Smooth muscle cell (in vitro differentiated cells): ENCODE measurements at regions not wholly inside any gene's neighbourhood (a gene's known extent, or its start where the extent isn't known, plus 50 kb on each side); places are given as distances from the start of the nearest gene placed in this dataset.

Source experiments
- DNase-seq: peaks from one replicate; lab custom pipeline; 2025; ENCODE audit not compliant: unreplicated experiment; lab: John Stamatoyannopoulos, UW
- H2AFZ ChIP-seq: fragments of 200-600 bp; sonication (generic); 2 replicates; pipeline ENCODE4 v1.6.0; 2016; ENCODE audit warnings: antibody characterized with exemption, low read depth, mild to moderate bottlenecking
- H3F3A ChIP-seq: fragments of 200-600 bp; sonication (generic); 2 replicates; pipeline ENCODE4 v1.6.0; 2017; ENCODE audit warnings: antibody characterized with exemption, low read depth
- H3K27ac ChIP-seq: fragments of 200-600 bp; sonication (generic); 2 replicates; pipeline ENCODE4 v1.5.1; 2016; ENCODE audit warnings: low read depth, mild to moderate bottlenecking
- H3K27me3 ChIP-seq: fragments of 200-600 bp; sonication (generic); 2 replicates; pipeline ENCODE4 v1.6.1; 2016; ENCODE audit warnings: low read depth, mild to moderate bottlenecking
- H3K36me3 ChIP-seq: fragments of 200-600 bp; sonication (generic); 2 replicates; pipeline ENCODE4 v1.5.1; 2016; ENCODE audit warnings: low read depth
- H3K4me1 ChIP-seq: fragments of 200-600 bp; sonication (generic); 2 replicates; pipeline ENCODE4 v1.5.1; 2016; ENCODE audit warnings: low read depth
- H3K4me2 ChIP-seq: fragments of 200-600 bp; sonication (generic); 2 replicates; pipeline ENCODE4 v1.6.0; 2016; ENCODE audit warnings: mild to moderate bottlenecking
- H3K4me3 ChIP-seq: fragments of 200-600 bp; sonication (generic); 2 replicates; pipeline ENCODE4 v1.5.1; 2016; ENCODE audit warnings: mild to moderate bottlenecking
- H3K79me2 ChIP-seq: fragments of 200-600 bp; sonication (generic); 2 replicates; pipeline ENCODE4 v1.6.0; 2016; ENCODE audit warnings: low read depth, mild to moderate bottlenecking
- H3K9ac ChIP-seq: fragments of 200-600 bp; sonication (generic); 2 replicates; pipeline ENCODE4 v1.6.0; 2016; ENCODE audit warnings: low read depth
- H3K9me3 ChIP-seq: fragments of 200-600 bp; sonication (generic); replicated peaks from 2 replicates; pipeline ENCODE4 v1.5.1; 2016; ENCODE audit warnings: low read depth
- H4K20me1 ChIP-seq: fragments of 200-600 bp; sonication (generic); 2 replicates; pipeline ENCODE4 v1.6.0; 2016; ENCODE audit warnings: low read depth
- CTCF ChIP-seq: fragments of 200-600 bp; sonication (generic); IDR thresholded peaks from 2 replicates; pipeline ENCODE4 v1.5.1; 2017; ENCODE audit warnings: borderline replicate concordance, mild to moderate bottlenecking, antibody characterized with exemption; ENCODE audit not compliant: insufficient read depth, poor library complexity, severe bottlenecking
- WGBS: methylation state at CpG from one replicate; pipeline ENCODE4 v1.1.7; 2016; ENCODE audit warnings: low lambda C conversion rate; 5-methylcytosine and 5-hydroxymethylcytosine counted together

DNA sequence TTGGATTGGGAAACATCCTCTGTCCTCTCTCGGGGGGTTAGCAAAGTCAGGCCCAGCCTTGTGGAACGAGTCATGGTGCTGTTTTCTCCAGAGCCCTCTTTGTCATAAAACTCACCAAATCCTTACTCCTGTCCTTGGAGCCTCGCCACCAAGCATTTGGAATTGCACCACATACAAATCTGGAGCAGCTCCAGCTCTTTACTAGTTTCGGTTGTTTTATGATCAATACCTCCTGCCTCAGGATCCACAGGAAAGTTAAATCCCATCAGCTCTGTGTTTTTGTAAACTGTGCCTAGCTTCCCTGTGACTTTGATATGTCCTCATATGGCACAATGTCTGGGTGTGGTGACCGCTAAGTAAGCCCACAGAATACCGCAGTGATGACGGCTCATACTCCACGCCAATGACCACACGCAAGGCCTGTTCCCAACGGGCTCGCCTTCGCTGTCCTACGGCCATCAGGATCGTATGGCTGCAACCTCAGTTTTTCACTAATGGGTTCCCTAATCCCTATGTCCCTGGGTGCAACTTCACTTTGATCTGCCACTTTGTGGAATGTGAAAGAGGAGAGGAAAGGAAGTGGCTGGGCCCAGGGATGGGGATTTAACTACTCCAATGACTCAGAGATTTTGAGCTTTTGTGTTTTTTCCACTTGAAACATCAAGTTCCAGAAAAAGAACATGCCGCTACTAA, 111.3 kb upstream of the FOXQ1 start:
- Histone ChIP-seq H3K27ac (peak overlapping the region; percentile 93), H3K4me1 (no peaks in the 10 kb centered on the region), H3K9ac (peak overlapping the region; percentile 76), H3K4me3 (no peak overlapping the region), H2AFZ (no peak overlapping the region), H3F3A (peaks cover 17% of the 10 kb centered on the region), H3K27me3 (no peaks in the 10 kb centered on the region), H3K4me2 (peak overlapping the region; percentile 61), H3K36me3 (no peaks in the 10 kb centered on the region), H3K9me3 (peaks cover 3% of the 10 kb centered on the region), H4K20me1 (no peaks in the 10 kb centered on the region), H3K79me2 (no peaks in the 10 kb centered on the region)
- no peak for TF ChIP-seq CTCF
- 23% methylated on average over 15 of the region's 15 CpGs for WGBS
- no peak for DNase-seq

GRCh38 chr6:1200081-1200408, 111.9 kb upstream of the FOXQ1 start:
- Histone ChIP-seq H3K9ac (peak overlapping the region; percentile 68), H4K20me1 (no peaks in the 10 kb centered on the region), H3K4me2 (peak overlapping the region; percentile 42), H3K9me3 (peaks cover 6% of the 10 kb centered on the region), H3K4me3 (no peak overlapping the region), H3F3A (peaks cover 17% of the 10 kb centered on the region), H3K27ac (peak overlapping the region; percentile 93), H2AFZ (no peak overlapping the region), H3K36me3 (no peaks in the 10 kb centered on the region), H3K4me1 (no peaks in the 10 kb centered on the region), H3K27me3 (no peaks in the 10 kb centered on the region), H3K79me2 (no peaks in the 10 kb centered on the region)
- DNase-seq = no peak
- TF ChIP-seq CTCF = no peak
- 57% methylated on average over 2 of the region's 2 CpGs for WGBS

DNA sequence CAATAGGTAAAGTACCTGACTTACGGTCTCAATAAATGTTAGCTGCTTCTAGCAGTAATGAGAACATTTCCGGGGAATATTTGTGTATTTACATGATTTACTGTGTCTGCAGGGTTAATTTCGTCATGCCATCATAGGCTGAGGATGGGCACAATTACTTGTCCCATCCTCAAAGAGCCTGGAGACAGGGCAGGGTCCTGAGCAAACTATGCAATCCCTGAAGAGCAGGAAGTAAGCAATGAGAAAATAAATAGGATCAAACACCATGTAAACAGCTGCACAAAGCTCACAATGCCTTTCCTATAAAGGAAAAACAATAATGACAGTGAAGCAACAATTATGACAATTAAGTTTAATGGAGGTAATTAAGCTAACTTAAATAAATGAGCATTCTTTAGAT, 114.6 kb upstream of the FOXQ1 start:
- H3K79me2 ChIP-seq = no peaks in the 10 kb centered on the region
- no peak overlapping the region for H3K9ac ChIP-seq
- no peaks in the 10 kb centered on the region for H3K27me3 ChIP-seq
- no peak for TF ChIP-seq CTCF
- H3F3A ChIP-seq = peaks cover 17% of the 10 kb centered on the region
- no peaks in the 10 kb centered on the region for H3K4me1 ChIP-seq
- no peaks in the 10 kb centered on the region for H3K36me3 ChIP-seq
- no peak overlapping the region for H3K27ac ChIP-seq
- H3K4me2 ChIP-seq = no peak overlapping the region
- no peak overlapping the region for H2AFZ ChIP-seq
- 84% methylated on average over 3 of the region's 3 CpGs for WGBS
- no peak overlapping the region for H3K4me3 ChIP-seq
- DNase-seq = no peak
- H3K9me3 ChIP-seq = peaks cover 6% of the 10 kb centered on the region
- H4K20me1 ChIP-seq = no peaks in the 10 kb centered on the region

DNA sequence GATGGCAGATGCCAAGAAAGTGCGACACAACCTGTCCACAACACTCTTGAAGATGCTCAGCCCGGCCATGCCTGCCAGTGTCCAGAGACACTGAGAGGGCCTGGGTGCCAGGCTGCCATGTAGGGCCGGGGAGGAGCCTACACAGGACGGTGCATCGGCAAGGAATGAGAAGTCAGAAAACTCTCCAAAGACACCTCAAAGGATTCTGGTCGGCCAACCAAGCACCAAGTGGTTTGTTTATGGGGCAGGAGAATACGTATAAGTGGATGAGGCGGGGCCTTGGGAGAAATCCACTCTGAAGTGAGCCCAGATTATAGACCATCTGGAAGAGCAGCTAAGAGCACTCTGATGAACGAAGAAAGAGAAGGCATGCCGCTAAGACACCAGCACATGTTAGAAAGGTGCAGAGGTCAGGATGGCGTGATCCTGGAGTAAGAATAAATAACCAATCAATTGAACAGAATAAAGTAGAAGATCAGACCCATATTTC, 120.7 kb upstream of the FOXQ1 start:
- Histone ChIP-seq H2AFZ (no peak overlapping the region), H3F3A (peaks cover 7% of the 10 kb centered on the region), H3K4me3 (no peak overlapping the region), H3K36me3 (no peaks in the 10 kb centered on the region), H3K9ac (peak overlapping the region; percentile 55), H3K4me1 (no peaks in the 10 kb centered on the region), H4K20me1 (no peaks in the 10 kb centered on the region), H3K4me2 (no peak overlapping the region), H3K27me3 (no peaks in the 10 kb centered on the region), H3K9me3 (peaks cover 6% of the 10 kb centered on the region), H3K27ac (peak overlapping the region; percentile 90), H3K79me2 (no peaks in the 10 kb centered on the region)
- 92% methylated on average over 11 of the region's 11 CpGs for WGBS
- no peak for TF ChIP-seq CTCF
- no peak for DNase-seq
